Neural cell (in vitro differentiated cells): ENCODE measurements at regions not wholly inside any gene's neighbourhood (a gene's known extent, or its start where the extent isn't known, plus 50 kb on each side); places are given as distances from the start of the nearest gene placed in this dataset.

Source experiments
- H2AFZ ChIP-seq: fragments of 200-600, 300-800 bp; sonication (generic), shearing (Covaris generic); 2 replicates; pipeline ENCODE4 v1.6.0; 2014; ENCODE audit warnings: low read depth, mild to moderate bottlenecking, antibody characterized with exemption, low read length, moderate library complexity
- H3F3A ChIP-seq: fragments of 200-600 bp; shearing (Covaris generic); 2 replicates; pipeline ENCODE4 v1.6.1; 2016; ENCODE audit warnings: mild to moderate bottlenecking, moderate library complexity, mixed read lengths, antibody characterized with exemption, low read length; ENCODE audit not compliant: insufficient read depth, poor library complexity, severe bottlenecking
- H3K27ac ChIP-seq: fragments of 200-600, 300-800 bp; sonication (generic), shearing (Covaris generic); 2 replicates; pipeline ENCODE4 v1.5.1; 2014; ENCODE audit warnings: mild to moderate bottlenecking, low read length, moderate library complexity
- H3K27me3 ChIP-seq: fragments of 300-800, 200-600 bp; sonication (generic), shearing (Covaris generic); 2 replicates; pipeline ENCODE4 v1.6.0; 2014; ENCODE audit warnings: mild to moderate bottlenecking, low read depth, low read length, moderate library complexity; ENCODE audit not compliant: insufficient read depth
- H3K36me3 ChIP-seq: fragments of 300-800, 200-600 bp; sonication (generic), shearing (Covaris generic); 2 replicates; pipeline ENCODE4 v1.5.1; 2014; ENCODE audit warnings: mild to moderate bottlenecking, antibody characterized with exemption, low read length, moderate library complexity; ENCODE audit not compliant: insufficient read depth
- H3K4me2 ChIP-seq: fragments of 300-800, 200-600 bp; sonication (generic), shearing (Covaris generic); 2 replicates; pipeline ENCODE4 v1.6.0; 2014; ENCODE audit warnings: mild to moderate bottlenecking, low read length
- H3K4me3 ChIP-seq: fragments of 300-800, 200-600 bp; sonication (generic), shearing (Covaris generic); 2 replicates; pipeline ENCODE4 v1.5.1; 2014; ENCODE audit warnings: mild to moderate bottlenecking, low read length, moderate library complexity
- H3K79me2 ChIP-seq: fragments of 200-600 bp; shearing (Covaris generic); replicated peaks from 2 replicates; pipeline ENCODE4 v1.6.0; 2014; ENCODE audit warnings: mild to moderate bottlenecking, low read length, moderate library complexity; ENCODE audit not compliant: insufficient read depth
- H3K9ac ChIP-seq: fragments of 300-800, 200-600 bp; sonication (generic), shearing (Covaris generic); 2 replicates; pipeline ENCODE4 v1.6.1; 2016; ENCODE audit warnings: mild to moderate bottlenecking, low read length, mixed read lengths
- H3K9me2 ChIP-seq: fragments of 200-600 bp; shearing (Covaris generic); 2 replicates; pipeline ENCODE4 v1.6.1; 2016; ENCODE audit warnings: mild to moderate bottlenecking, low read length, mixed read lengths; ENCODE audit not compliant: insufficient read depth
- H3K9me3 ChIP-seq: fragments of 200-600, 300-800 bp; sonication (generic), shearing (Covaris generic); 2 replicates; pipeline ENCODE4 v1.6.1; 2016; ENCODE audit warnings: mild to moderate bottlenecking, mixed run types, low read length, moderate library complexity, mixed read lengths
- H4K20me1 ChIP-seq: fragments of 200-600 bp; shearing (Covaris generic); 2 replicates; pipeline ENCODE4 v1.6.1; 2016; ENCODE audit warnings: mild to moderate bottlenecking, mixed run types; ENCODE audit not compliant: insufficient read depth
- EP300 ChIP-seq: fragments of 450-650 bp; conservative IDR thresholded peaks from 2 replicates; pipeline ENCODE4 v1.6.1; 2014; ENCODE audit warnings: antibody characterized with exemption, mild to moderate bottlenecking, moderate library complexity; ENCODE audit not compliant: poor library complexity, severe bottlenecking
- EZH2 ChIP-seq: fragments of 200-600, 300-800 bp; shearing (Covaris generic), sonication (generic); IDR thresholded peaks from 2 replicates; pipeline ENCODE4 v1.6.1; 2014; ENCODE audit warnings: antibody characterized with exemption, low read length, borderline replicate concordance, mild to moderate bottlenecking; ENCODE audit not compliant: insufficient read depth, poor library complexity, severe bottlenecking
- MXI1 ChIP-seq: fragments of 450-650 bp; conservative IDR thresholded peaks from 2 replicates; pipeline ENCODE4 v1.6.1; 2014; ENCODE audit warnings: antibody characterized with exemption, mild to moderate bottlenecking; ENCODE audit not compliant: poor library complexity, severe bottlenecking
- POLR2AphosphoS5 ChIP-seq: IDR thresholded peaks from 2 replicates; pipeline ENCODE4 v1.6.1; 2012
- RAD21 ChIP-seq: fragments of 450-650 bp; conservative IDR thresholded peaks from 2 replicates; pipeline ENCODE4 v1.6.1; 2014; ENCODE audit warnings: antibody characterized with exemption, mild to moderate bottlenecking, moderate library complexity
- SMC3 ChIP-seq: fragments of 450-650 bp; conservative IDR thresholded peaks from 2 replicates; pipeline ENCODE4 v1.6.1; 2014; ENCODE audit warnings: antibody characterized with exemption, mild to moderate bottlenecking, moderate library complexity; ENCODE audit not compliant: poor library complexity
- TAF1 ChIP-seq: IDR thresholded peaks from 2 replicates; pipeline ENCODE4 v1.6.1; 2012; ENCODE audit warnings: low read depth
- TF ChIP-seq, protein P1 (sequence below): IDR thresholded peaks from 2 replicates; pipeline ENCODE4 v1.6.1; 2012; ENCODE audit warnings: borderline replicate concordance
- TF ChIP-seq, protein P2 (sequence below): fragments of 450-650 bp; IDR thresholded peaks from 2 replicates; pipeline ENCODE4 v1.5.1; 2014; ENCODE audit warnings: antibody characterized with exemption, mild to moderate bottlenecking, moderate library complexity; ENCODE audit not compliant: poor library complexity, severe bottlenecking

DNA sequence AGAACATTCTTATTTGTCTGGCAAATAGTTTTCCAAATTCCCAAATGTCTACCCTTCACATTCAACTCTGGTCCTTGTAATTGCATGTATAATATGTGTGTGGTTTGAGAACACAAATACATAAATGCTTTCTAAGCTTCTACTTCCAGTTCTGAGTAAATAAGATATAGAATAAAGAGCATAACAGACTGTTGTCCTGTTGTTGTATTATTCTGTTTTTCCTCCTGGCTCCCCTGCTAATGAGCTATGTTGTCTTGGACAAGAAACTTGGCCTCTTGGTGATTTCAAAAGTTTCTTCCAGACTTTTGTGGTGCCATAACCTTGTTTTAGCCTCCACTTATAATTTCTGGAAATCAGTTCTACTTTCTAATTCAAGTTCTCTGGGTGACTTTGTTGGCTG lies 75.3 kb upstream of the USP38 start:
- Histone ChIP-seq H2AFZ (no peak overlapping the region), H3K4me2 (no peak overlapping the region), H3K79me2 (no peaks in the 10 kb centered on the region), H3K9me2 (no peaks in the 10 kb centered on the region), H3K36me3 (no peaks in the 10 kb centered on the region), H3K27me3 (no peaks in the 10 kb centered on the region), H3K4me3 (no peak overlapping the region), H3F3A (no peaks in the 10 kb centered on the region), H4K20me1 (no peaks in the 10 kb centered on the region), H3K27ac (no peak overlapping the region), H3K9me3 (no peaks in the 10 kb centered on the region), H3K9ac (no peak overlapping the region)
- TF ChIP-seq EZH2 (no peak), SMC3 (no peak), MXI1 (no peak), RAD21 (no peak), TAF1 (no peak), EP300 (no peak), POLR2AphosphoS5 (no peak)
- TF ChIP-seq, protein P1, sequence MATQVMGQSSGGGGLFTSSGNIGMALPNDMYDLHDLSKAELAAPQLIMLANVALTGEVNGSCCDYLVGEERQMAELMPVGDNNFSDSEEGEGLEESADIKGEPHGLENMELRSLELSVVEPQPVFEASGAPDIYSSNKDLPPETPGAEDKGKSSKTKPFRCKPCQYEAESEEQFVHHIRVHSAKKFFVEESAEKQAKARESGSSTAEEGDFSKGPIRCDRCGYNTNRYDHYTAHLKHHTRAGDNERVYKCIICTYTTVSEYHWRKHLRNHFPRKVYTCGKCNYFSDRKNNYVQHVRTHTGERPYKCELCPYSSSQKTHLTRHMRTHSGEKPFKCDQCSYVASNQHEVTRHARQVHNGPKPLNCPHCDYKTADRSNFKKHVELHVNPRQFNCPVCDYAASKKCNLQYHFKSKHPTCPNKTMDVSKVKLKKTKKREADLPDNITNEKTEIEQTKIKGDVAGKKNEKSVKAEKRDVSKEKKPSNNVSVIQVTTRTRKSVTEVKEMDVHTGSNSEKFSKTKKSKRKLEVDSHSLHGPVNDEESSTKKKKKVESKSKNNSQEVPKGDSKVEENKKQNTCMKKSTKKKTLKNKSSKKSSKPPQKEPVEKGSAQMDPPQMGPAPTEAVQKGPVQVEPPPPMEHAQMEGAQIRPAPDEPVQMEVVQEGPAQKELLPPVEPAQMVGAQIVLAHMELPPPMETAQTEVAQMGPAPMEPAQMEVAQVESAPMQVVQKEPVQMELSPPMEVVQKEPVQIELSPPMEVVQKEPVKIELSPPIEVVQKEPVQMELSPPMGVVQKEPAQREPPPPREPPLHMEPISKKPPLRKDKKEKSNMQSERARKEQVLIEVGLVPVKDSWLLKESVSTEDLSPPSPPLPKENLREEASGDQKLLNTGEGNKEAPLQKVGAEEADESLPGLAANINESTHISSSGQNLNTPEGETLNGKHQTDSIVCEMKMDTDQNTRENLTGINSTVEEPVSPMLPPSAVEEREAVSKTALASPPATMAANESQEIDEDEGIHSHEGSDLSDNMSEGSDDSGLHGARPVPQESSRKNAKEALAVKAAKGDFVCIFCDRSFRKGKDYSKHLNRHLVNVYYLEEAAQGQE, result no peak
- TF ChIP-seq, protein P2, sequence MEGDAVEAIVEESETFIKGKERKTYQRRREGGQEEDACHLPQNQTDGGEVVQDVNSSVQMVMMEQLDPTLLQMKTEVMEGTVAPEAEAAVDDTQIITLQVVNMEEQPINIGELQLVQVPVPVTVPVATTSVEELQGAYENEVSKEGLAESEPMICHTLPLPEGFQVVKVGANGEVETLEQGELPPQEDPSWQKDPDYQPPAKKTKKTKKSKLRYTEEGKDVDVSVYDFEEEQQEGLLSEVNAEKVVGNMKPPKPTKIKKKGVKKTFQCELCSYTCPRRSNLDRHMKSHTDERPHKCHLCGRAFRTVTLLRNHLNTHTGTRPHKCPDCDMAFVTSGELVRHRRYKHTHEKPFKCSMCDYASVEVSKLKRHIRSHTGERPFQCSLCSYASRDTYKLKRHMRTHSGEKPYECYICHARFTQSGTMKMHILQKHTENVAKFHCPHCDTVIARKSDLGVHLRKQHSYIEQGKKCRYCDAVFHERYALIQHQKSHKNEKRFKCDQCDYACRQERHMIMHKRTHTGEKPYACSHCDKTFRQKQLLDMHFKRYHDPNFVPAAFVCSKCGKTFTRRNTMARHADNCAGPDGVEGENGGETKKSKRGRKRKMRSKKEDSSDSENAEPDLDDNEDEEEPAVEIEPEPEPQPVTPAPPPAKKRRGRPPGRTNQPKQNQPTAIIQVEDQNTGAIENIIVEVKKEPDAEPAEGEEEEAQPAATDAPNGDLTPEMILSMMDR, result no peak

DNA sequence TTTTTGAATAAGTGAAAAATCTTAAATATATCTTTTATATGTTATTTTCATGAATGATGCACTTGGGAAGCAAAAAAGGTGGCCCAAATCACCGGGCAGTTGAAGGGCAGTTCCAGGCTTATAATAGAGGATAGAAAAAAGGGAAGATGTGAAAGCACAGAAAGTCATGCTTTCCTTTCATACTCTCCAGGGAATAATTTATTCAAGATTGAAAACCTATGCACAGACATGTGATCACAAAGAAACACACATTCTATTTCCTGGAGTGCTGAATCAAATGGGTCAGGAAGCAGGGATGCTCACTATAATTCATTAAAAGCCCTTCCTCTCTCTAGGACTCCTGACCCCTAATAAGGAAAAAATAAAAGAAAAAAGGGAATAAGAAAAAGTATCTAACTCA lies 66.1 kb upstream of the USP38 start:
- Histone ChIP-seq H3K79me2 (no peaks in the 10 kb centered on the region), H3K27me3 (no peaks in the 10 kb centered on the region), H3K9me2 (no peaks in the 10 kb centered on the region), H3K36me3 (no peaks in the 10 kb centered on the region), H3K4me3 (no peak overlapping the region), H2AFZ (no peak overlapping the region), H3K9me3 (no peaks in the 10 kb centered on the region), H4K20me1 (no peaks in the 10 kb centered on the region), H3K27ac (no peak overlapping the region), H3F3A (no peaks in the 10 kb centered on the region), H3K9ac (no peak overlapping the region), H3K4me2 (no peak overlapping the region)
- TF ChIP-seq, protein P2, result no peak
- TF ChIP-seq MXI1 (no peak), TAF1 (no peak), SMC3 (no peak), POLR2AphosphoS5 (no peak)
- TF ChIP-seq, protein P1, result no peak
